Neural cell (in vitro differentiated cells): ENCODE measurements at regions not wholly inside any gene's neighbourhood (a gene's known extent, or its start where the extent isn't known, plus 50 kb on each side); places are given as distances from the start of the nearest gene placed in this dataset.

Experiments
- H2AFZ ChIP-seq: fragments of 200-600, 300-800 bp; sonication (generic), shearing (Covaris generic); 2 replicates; pipeline ENCODE4 v1.6.0; 2014; ENCODE audit warnings: low read depth, mild to moderate bottlenecking, antibody characterized with exemption, low read length, moderate library complexity
- H3F3A ChIP-seq: fragments of 200-600 bp; shearing (Covaris generic); 2 replicates; pipeline ENCODE4 v1.6.1; 2016; ENCODE audit warnings: mild to moderate bottlenecking, moderate library complexity, mixed read lengths, antibody characterized with exemption, low read length; ENCODE audit not compliant: insufficient read depth, poor library complexity, severe bottlenecking
- H3K27ac ChIP-seq: fragments of 200-600, 300-800 bp; sonication (generic), shearing (Covaris generic); 2 replicates; pipeline ENCODE4 v1.5.1; 2014; ENCODE audit warnings: mild to moderate bottlenecking, low read length, moderate library complexity
- H3K27me3 ChIP-seq: fragments of 300-800, 200-600 bp; sonication (generic), shearing (Covaris generic); 2 replicates; pipeline ENCODE4 v1.6.0; 2014; ENCODE audit warnings: mild to moderate bottlenecking, low read depth, low read length, moderate library complexity; ENCODE audit not compliant: insufficient read depth
- H3K36me3 ChIP-seq: fragments of 300-800, 200-600 bp; sonication (generic), shearing (Covaris generic); 2 replicates; pipeline ENCODE4 v1.5.1; 2014; ENCODE audit warnings: mild to moderate bottlenecking, antibody characterized with exemption, low read length, moderate library complexity; ENCODE audit not compliant: insufficient read depth
- H3K4me2 ChIP-seq: fragments of 300-800, 200-600 bp; sonication (generic), shearing (Covaris generic); 2 replicates; pipeline ENCODE4 v1.6.0; 2014; ENCODE audit warnings: mild to moderate bottlenecking, low read length
- H3K4me3 ChIP-seq: fragments of 300-800, 200-600 bp; sonication (generic), shearing (Covaris generic); 2 replicates; pipeline ENCODE4 v1.5.1; 2014; ENCODE audit warnings: mild to moderate bottlenecking, low read length, moderate library complexity
- H3K79me2 ChIP-seq: fragments of 200-600 bp; shearing (Covaris generic); replicated peaks from 2 replicates; pipeline ENCODE4 v1.6.0; 2014; ENCODE audit warnings: mild to moderate bottlenecking, low read length, moderate library complexity; ENCODE audit not compliant: insufficient read depth
- H3K9ac ChIP-seq: fragments of 300-800, 200-600 bp; sonication (generic), shearing (Covaris generic); 2 replicates; pipeline ENCODE4 v1.6.1; 2016; ENCODE audit warnings: mild to moderate bottlenecking, low read length, mixed read lengths
- H3K9me2 ChIP-seq: fragments of 200-600 bp; shearing (Covaris generic); 2 replicates; pipeline ENCODE4 v1.6.1; 2016; ENCODE audit warnings: mild to moderate bottlenecking, low read length, mixed read lengths; ENCODE audit not compliant: insufficient read depth
- H3K9me3 ChIP-seq: fragments of 200-600, 300-800 bp; sonication (generic), shearing (Covaris generic); 2 replicates; pipeline ENCODE4 v1.6.1; 2016; ENCODE audit warnings: mild to moderate bottlenecking, mixed run types, low read length, moderate library complexity, mixed read lengths
- H4K20me1 ChIP-seq: fragments of 200-600 bp; shearing (Covaris generic); 2 replicates; pipeline ENCODE4 v1.6.1; 2016; ENCODE audit warnings: mild to moderate bottlenecking, mixed run types; ENCODE audit not compliant: insufficient read depth
- EP300 ChIP-seq: fragments of 450-650 bp; conservative IDR thresholded peaks from 2 replicates; pipeline ENCODE4 v1.6.1; 2014; ENCODE audit warnings: antibody characterized with exemption, mild to moderate bottlenecking, moderate library complexity; ENCODE audit not compliant: poor library complexity, severe bottlenecking
- EZH2 ChIP-seq: fragments of 200-600, 300-800 bp; shearing (Covaris generic), sonication (generic); IDR thresholded peaks from 2 replicates; pipeline ENCODE4 v1.6.1; 2014; ENCODE audit warnings: antibody characterized with exemption, low read length, borderline replicate concordance, mild to moderate bottlenecking; ENCODE audit not compliant: insufficient read depth, poor library complexity, severe bottlenecking
- MXI1 ChIP-seq: fragments of 450-650 bp; conservative IDR thresholded peaks from 2 replicates; pipeline ENCODE4 v1.6.1; 2014; ENCODE audit warnings: antibody characterized with exemption, mild to moderate bottlenecking; ENCODE audit not compliant: poor library complexity, severe bottlenecking
- POLR2AphosphoS5 ChIP-seq: IDR thresholded peaks from 2 replicates; pipeline ENCODE4 v1.6.1; 2012
- RAD21 ChIP-seq: fragments of 450-650 bp; conservative IDR thresholded peaks from 2 replicates; pipeline ENCODE4 v1.6.1; 2014; ENCODE audit warnings: antibody characterized with exemption, mild to moderate bottlenecking, moderate library complexity
- SMC3 ChIP-seq: fragments of 450-650 bp; conservative IDR thresholded peaks from 2 replicates; pipeline ENCODE4 v1.6.1; 2014; ENCODE audit warnings: antibody characterized with exemption, mild to moderate bottlenecking, moderate library complexity; ENCODE audit not compliant: poor library complexity
- TAF1 ChIP-seq: IDR thresholded peaks from 2 replicates; pipeline ENCODE4 v1.6.1; 2012; ENCODE audit warnings: low read depth
- TF ChIP-seq, protein P1 (sequence below): IDR thresholded peaks from 2 replicates; pipeline ENCODE4 v1.6.1; 2012; ENCODE audit warnings: borderline replicate concordance
- TF ChIP-seq, protein P2 (sequence below): fragments of 450-650 bp; IDR thresholded peaks from 2 replicates; pipeline ENCODE4 v1.5.1; 2014; ENCODE audit warnings: antibody characterized with exemption, mild to moderate bottlenecking, moderate library complexity; ENCODE audit not compliant: poor library complexity, severe bottlenecking

DNA sequence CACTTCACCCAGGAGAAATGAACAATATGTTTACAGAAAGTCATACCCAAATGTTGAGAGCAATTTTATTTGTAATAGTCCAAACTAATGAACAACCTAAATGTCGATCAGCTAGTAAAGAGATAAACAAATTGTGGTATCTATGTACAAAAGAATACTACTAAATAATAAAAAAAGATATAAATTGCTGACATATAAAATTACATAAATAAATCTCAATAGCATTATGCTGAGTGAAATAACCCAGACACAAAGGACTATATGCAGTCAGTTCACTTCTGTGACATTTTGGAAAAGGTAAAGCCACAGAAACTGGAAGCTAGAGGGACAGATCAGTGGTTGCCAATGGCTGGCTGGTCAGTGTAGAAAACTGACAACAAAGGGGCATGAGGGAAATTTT lies 346.0 kb upstream of the PCDH20 start:
- Histone ChIP-seq H3K4me2 (no peak overlapping the region), H3K9me3 (no peaks in the 10 kb centered on the region), H3K9me2 (no peaks in the 10 kb centered on the region), H3K27me3 (no peaks in the 10 kb centered on the region), H3K79me2 (no peaks in the 10 kb centered on the region), H4K20me1 (no peaks in the 10 kb centered on the region), H3K9ac (no peak overlapping the region), H3K4me3 (no peak overlapping the region), H3K27ac (no peak overlapping the region), H3K36me3 (no peaks in the 10 kb centered on the region), H3F3A (no peaks in the 10 kb centered on the region), H2AFZ (no peak overlapping the region)
- TF ChIP-seq EZH2 (no peak), MXI1 (no peak), RAD21 (no peak), SMC3 (no peak), EP300 (no peak), POLR2AphosphoS5 (no peak), TAF1 (no peak)
- TF ChIP-seq, protein P1, sequence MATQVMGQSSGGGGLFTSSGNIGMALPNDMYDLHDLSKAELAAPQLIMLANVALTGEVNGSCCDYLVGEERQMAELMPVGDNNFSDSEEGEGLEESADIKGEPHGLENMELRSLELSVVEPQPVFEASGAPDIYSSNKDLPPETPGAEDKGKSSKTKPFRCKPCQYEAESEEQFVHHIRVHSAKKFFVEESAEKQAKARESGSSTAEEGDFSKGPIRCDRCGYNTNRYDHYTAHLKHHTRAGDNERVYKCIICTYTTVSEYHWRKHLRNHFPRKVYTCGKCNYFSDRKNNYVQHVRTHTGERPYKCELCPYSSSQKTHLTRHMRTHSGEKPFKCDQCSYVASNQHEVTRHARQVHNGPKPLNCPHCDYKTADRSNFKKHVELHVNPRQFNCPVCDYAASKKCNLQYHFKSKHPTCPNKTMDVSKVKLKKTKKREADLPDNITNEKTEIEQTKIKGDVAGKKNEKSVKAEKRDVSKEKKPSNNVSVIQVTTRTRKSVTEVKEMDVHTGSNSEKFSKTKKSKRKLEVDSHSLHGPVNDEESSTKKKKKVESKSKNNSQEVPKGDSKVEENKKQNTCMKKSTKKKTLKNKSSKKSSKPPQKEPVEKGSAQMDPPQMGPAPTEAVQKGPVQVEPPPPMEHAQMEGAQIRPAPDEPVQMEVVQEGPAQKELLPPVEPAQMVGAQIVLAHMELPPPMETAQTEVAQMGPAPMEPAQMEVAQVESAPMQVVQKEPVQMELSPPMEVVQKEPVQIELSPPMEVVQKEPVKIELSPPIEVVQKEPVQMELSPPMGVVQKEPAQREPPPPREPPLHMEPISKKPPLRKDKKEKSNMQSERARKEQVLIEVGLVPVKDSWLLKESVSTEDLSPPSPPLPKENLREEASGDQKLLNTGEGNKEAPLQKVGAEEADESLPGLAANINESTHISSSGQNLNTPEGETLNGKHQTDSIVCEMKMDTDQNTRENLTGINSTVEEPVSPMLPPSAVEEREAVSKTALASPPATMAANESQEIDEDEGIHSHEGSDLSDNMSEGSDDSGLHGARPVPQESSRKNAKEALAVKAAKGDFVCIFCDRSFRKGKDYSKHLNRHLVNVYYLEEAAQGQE, result no peak
- TF ChIP-seq, protein P2, sequence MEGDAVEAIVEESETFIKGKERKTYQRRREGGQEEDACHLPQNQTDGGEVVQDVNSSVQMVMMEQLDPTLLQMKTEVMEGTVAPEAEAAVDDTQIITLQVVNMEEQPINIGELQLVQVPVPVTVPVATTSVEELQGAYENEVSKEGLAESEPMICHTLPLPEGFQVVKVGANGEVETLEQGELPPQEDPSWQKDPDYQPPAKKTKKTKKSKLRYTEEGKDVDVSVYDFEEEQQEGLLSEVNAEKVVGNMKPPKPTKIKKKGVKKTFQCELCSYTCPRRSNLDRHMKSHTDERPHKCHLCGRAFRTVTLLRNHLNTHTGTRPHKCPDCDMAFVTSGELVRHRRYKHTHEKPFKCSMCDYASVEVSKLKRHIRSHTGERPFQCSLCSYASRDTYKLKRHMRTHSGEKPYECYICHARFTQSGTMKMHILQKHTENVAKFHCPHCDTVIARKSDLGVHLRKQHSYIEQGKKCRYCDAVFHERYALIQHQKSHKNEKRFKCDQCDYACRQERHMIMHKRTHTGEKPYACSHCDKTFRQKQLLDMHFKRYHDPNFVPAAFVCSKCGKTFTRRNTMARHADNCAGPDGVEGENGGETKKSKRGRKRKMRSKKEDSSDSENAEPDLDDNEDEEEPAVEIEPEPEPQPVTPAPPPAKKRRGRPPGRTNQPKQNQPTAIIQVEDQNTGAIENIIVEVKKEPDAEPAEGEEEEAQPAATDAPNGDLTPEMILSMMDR, result no peak

DNA sequence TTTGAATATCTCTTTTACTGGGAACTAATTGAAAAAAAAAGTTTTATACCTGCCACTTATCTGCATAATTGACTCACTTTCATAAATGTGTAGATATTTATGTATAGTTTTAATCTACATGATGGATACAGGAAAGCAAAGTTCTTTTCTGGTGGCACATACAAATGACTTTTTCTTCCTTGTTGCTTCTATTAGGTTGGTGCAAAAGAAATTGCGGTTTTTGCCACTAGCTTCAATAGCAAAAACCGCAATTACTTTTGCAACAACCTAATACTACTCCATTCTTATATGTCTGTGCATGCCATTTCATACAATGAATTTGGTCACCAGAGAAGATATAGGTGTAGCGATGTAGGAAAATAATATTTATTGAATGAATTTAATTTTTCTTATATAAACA lies 344.5 kb upstream of the PCDH20 start:
- TF ChIP-seq RAD21, result no peak
- no peak for TF ChIP-seq SMC3
- TF ChIP-seq EZH2, result no peak
- TF ChIP-seq, protein P1, result no peak
- TF ChIP-seq, protein P2, result no peak
- no peak for TF ChIP-seq MXI1
- TF ChIP-seq EP300, result no peak
- TF ChIP-seq TAF1, result no peak
- no peak for TF ChIP-seq POLR2AphosphoS5
- no peak overlapping the region for H2AFZ ChIP-seq
- no peak overlapping the region for H3K27ac ChIP-seq
- no peaks in the 10 kb centered on the region for H3K27me3 ChIP-seq
- no peak overlapping the region for H3K4me3 ChIP-seq
- no peak overlapping the region for H3K4me2 ChIP-seq
- no peaks in the 10 kb centered on the region for H4K20me1 ChIP-seq
- no peaks in the 10 kb centered on the region for H3K9me2 ChIP-seq
- no peaks in the 10 kb centered on the region for H3K9me3 ChIP-seq
- no peaks in the 10 kb centered on the region for H3K79me2 ChIP-seq
- H3K36me3 ChIP-seq, result no peaks in the 10 kb centered on the region
- no peaks in the 10 kb centered on the region for H3F3A ChIP-seq
- H3K9ac ChIP-seq, result no peak overlapping the region
